RWPE1 (cell line): ENCODE measurements at regions not wholly inside any gene's neighbourhood (a gene's known extent, or its start where the extent isn't known, plus 50 kb on each side); places are given as distances from the start of the nearest gene placed in this dataset.
A peak's percentile ranks its signal among the peaks of the same experiment; 100 is the strongest.

Experiments used
- CTCF ChIA-PET: fragments of 350-600 bp; sonication (Branson Sonifier 250); formaldehyde crosslinking; extraction: SDS; loops from one replicate; lab custom pipeline; 2021; lab: Yijun Ruan, JAX
- POLR2A ChIA-PET: fragments of 400-600 bp; formaldehyde crosslinking; extraction: SDS; loops from one replicate; lab custom pipeline; 2020; ENCODE audit warnings: antibody characterized with exemption; ENCODE audit not compliant: low non-redundant PET; lab: Yijun Ruan, JAX
- DNase-seq: peaks from one replicate; pipeline ENCODE4 v3.0.0; 2012; ENCODE audit warnings: low spot score
- H3K27ac ChIP-seq: fragments of 450-650 bp; 2 replicates; pipeline ENCODE4 v1.5.1; 2017
- TF ChIP-seq, protein P1 (sequence below): fragments of 450-650 bp; conservative IDR thresholded peaks from 2 replicates; pipeline ENCODE4 v1.5.1; 2017; ENCODE audit warnings: low read depth, mild to moderate bottlenecking

DNA sequence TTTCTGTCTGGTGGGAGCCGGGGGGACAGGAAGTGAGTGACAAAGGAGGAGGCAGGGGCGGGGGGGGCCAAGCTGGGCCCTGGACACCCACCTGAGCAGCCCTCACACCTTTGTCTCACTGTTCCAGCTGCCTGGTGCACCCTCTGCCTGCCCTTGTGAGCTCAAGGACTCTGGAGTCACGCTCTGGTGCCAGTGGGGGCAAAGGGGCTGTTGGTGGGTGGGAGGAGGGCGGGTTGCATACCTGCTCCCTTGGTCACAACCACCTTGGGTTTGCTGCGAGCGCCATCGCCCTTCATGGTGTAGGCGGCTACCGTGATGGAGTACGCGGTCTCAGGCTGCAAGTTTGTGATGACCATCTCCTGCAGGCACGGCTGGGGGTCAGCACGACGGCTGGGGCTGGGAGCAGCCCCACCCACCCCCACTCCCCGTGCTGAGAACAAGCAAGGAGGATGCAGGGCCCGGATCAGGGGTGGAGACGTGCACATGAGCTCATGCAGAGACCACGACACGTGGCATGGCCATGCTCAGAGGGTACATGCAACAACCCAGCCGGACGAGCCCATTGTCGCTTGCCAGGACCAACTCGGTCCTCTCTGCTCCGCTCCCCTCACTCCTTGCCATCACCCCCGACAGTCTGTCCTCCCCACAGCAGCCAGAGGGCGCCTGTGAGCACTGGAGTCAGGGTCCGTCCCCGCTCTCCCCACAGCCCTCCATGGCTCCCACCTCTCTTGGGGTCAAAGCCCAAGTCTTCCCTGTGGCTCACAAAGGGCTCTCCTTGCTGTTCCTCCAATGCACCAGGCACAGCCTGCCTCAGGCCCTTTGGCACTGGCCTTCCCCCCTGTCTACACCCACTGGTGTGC, 114.9 kb downstream of the PTPRS start:
- POLR2A ChIA-PET = interaction anchor here (0.5 to 0.6 kb wide), 3 partner anchors 29 to 1065 kb away, joined by 3 to 11 read pairs (median 4); no protein-coding TSS in a partner anchor
- TF ChIP-seq, protein P1, sequence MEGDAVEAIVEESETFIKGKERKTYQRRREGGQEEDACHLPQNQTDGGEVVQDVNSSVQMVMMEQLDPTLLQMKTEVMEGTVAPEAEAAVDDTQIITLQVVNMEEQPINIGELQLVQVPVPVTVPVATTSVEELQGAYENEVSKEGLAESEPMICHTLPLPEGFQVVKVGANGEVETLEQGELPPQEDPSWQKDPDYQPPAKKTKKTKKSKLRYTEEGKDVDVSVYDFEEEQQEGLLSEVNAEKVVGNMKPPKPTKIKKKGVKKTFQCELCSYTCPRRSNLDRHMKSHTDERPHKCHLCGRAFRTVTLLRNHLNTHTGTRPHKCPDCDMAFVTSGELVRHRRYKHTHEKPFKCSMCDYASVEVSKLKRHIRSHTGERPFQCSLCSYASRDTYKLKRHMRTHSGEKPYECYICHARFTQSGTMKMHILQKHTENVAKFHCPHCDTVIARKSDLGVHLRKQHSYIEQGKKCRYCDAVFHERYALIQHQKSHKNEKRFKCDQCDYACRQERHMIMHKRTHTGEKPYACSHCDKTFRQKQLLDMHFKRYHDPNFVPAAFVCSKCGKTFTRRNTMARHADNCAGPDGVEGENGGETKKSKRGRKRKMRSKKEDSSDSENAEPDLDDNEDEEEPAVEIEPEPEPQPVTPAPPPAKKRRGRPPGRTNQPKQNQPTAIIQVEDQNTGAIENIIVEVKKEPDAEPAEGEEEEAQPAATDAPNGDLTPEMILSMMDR = peak; percentile 34
- CTCF ChIA-PET = interaction anchor here (0.6 to 0.7 kb wide), 6 partner anchors 43 to 905 kb away, joined by 3 to 4 read pairs (median 3); no protein-coding TSS in a partner anchor
- no peak for DNase-seq
- H3K27ac ChIP-seq = no peak overlapping the region

DNA sequence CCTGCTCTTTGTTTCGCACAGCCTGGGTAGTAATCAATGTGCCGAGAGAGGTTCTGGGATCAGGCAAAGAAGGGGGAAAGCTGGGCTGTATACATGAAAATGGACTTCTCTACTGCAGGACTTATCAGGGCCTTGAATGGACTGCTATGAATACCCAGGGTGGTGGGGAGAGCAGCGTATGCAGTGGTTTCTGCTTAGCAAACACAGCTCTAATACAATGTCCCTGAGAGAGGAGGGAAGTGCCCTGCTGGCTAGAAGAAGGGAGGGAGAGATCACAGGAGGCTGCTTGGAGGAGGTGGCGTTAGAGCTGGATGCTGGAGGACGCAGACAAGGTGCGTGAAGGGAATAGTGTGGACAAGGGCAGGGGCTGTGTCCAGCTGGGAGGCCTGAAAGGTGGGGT, 116.1 kb downstream of the PTPRS start:
- ChIA-PET POLR2A (no interaction called here), CTCF (interaction anchor here (0.5 kb wide), 1 partner anchor 91 kb away, joined by 3 read pairs; no protein-coding TSS in a partner anchor)
- TF ChIP-seq, protein P1 = no peak

DNA sequence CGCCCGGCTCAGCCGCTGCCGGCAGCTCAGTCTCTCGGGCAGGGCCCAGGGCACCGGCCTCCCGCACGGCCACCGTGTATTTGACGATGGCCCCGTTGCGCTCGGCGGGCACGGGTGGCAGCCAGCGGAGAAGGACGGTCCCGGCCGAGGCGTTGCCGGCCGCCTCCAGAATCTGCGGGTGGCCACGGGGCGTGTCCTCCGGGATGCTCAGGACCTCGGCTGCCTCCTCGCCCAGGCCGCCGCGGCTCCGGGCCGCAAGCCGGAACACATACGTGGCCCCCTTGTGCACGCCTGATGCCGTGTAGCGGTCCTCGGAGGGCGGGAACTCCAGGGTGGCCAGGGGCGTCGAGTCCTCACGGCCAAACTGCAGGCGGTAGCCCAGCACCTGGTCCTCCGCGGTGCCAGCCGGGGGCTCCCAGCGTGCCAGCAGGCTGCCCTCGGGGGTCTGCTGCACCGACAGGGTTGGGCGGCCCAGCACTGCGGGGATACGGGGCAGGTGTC, 117.7 kb downstream of the PTPRS start:
- TF ChIP-seq, protein P1 = no peak
- H3K27ac ChIP-seq = no peak overlapping the region
- POLR2A ChIA-PET = no interaction called here
- CTCF ChIA-PET = interaction anchor here (0.7 kb wide), 1 partner anchor 9 kb away, joined by 3 read pairs; no protein-coding TSS in a partner anchor
- no peak for DNase-seq

More for the DNA sequence above, 116.1 kb downstream of the PTPRS start:
- no peak for DNase-seq
- H3K27ac ChIP-seq = no peak overlapping the region

DNA sequence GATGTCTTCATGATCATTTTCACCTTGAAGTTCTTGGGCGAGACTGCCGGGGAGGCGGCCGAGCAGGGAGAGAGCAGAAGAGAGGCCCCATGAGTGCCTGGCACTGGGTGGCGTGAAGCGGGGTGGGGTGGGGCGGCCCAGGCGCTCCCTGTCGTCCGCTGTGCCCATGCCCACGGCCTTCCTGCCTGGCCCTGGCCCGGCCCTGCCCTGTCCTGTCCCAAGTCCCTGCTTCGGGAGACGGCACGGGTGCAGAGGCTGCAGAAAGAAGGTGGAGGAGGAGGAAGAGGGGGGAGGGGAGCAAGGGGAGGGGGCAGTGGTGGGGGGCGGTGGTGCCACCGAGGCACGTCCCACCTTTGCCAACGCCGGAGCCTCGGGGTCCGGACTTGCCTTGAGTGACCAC, 118.4 kb downstream of the PTPRS start:
- no peak overlapping the region for H3K27ac ChIP-seq
- no peak for DNase-seq
- CTCF ChIA-PET = no interaction called here
- POLR2A ChIA-PET = no interaction called here
- TF ChIP-seq, protein P1 = no peak

DNA sequence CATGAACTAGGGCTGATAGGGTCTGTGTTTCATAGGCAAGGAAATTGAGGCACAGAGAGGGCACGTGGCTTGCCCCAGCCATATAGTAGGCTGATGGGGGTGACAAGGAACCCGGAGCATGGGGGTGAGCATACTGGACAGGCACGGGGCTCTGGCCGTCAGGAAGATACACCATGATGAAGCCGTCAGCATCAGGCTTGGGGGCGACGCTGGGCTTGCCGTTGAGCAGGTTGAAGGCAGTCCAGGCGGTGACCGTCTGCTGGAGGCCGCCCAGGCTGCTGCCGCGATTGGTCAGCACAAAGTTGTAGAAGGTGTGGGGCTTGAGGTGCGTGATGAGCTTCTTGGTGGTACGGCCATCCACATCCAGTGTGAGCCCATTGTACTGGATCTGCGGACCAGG, 119.7 kb downstream of the PTPRS start:
- POLR2A ChIA-PET = no interaction called here
- no peak overlapping the region for H3K27ac ChIP-seq
- DNase-seq = no peak
- CTCF ChIA-PET = interaction anchor here (0.6 to 1.1 kb wide), 2 partner anchors 13 to 15 kb away, joined by 4 to 5 read pairs; no protein-coding TSS in a partner anchor
- TF ChIP-seq, protein P1 = no peak

DNA sequence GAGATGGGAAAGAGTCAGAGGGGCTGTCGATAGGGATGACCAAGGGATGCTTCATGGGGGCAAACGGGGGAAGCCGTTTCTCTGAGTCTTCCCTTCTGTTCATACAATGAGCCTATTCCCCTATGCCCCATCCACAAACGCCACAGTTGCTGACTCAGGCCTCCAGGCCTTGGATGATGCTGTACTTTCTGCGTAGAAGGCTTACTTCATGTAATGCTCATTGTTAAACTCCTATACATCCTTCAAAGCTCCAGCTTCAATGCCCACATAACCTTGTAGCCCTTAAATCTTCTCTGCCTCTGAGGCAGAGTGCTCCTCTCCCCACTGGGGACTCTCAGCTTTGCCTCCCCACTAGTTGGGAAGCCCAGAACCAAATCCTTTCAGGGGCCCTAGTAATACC, 120.3 kb downstream of the PTPRS start:
- no peak for DNase-seq
- H3K27ac ChIP-seq = no peak overlapping the region
- TF ChIP-seq, protein P1 = no peak
- CTCF ChIA-PET = interaction anchor here (0.5 kb wide), 1 partner anchor 324 kb away, joined by 3 read pairs; no protein-coding TSS in a partner anchor
- POLR2A ChIA-PET = no interaction called here
